Erythroblast (primary cell): ENCODE measurements at regions not wholly inside any gene's neighbourhood (a gene's known extent, or its start where the extent isn't known, plus 50 kb on each side); places are given as distances from the start of the nearest gene placed in this dataset.

Source experiments
- GATA1 ChIP-seq: IDR thresholded peaks from 2 replicates; pipeline ENCODE4 v1.6.1; 2011; ENCODE audit warnings: low read depth, mild to moderate bottlenecking, control low read depth, low read length, moderate library complexity
- POLR2A ChIP-seq: IDR thresholded peaks from 2 replicates; pipeline ENCODE4 v1.6.1; 2011; ENCODE audit warnings: mild to moderate bottlenecking, low read length

DNA sequence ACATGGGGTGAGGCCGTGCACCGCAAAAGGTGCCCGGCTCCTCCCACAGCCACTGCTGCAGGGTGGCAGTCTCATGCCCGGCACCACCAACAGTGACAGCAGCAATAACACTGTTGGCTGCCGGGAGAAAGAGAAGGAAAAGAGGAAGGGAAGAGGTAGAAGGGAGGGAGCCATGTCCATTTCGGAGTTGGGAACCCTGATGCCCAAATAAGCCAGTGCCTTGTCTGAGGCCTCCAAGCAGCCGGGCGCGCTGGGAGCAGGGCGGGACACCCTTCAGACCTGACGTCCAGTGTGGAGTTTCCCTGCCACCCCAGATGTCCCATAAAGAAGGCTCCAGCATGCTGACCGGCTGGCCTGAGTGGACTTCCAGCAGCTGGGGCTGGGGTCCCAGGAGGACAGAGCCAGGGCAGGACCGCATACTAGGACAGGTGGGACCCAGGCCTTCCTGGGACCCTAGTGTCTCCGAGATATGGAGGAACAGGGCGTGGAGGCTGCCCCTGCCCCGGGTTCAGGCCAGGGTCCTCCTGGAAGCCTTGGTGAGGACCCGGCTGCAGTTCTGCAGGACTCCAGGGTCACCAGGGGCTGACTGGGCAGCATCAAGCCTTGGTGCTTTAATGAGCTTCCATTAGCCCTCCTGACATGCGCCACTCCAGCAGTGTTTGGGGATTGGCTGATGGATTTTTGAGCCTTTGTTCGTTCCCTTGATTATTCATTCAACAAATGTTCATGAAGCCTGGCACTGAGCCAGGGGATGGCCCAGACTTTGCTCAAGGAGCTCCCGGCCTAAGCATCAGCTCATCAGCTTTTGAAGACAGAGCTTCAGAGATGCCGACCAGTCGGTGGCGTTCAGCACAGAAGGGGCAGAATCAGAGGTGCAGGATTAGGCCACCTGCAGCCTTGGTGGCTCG lies 223.6 kb upstream of the CIBAR2 start:
- TF ChIP-seq POLR2A (no peak), GATA1 (no peak)
